Islet of Langerhans (tissue), 1 donor: ENCODE measurements at regions not wholly inside any gene's neighbourhood (a gene's known extent, or its start where the extent isn't known, plus 50 kb on each side); places are given as distances from the start of the nearest gene placed in this dataset.
"Not testable (repeated sequence)": the region's sequence is repeated elsewhere in the genome, so short reads cannot be mapped to it uniquely, and the experiment has no call there.

ENCODE experiments used
- FAIRE-seq: peaks from one replicate; lab custom pipeline; 2011; peaks lifted over from hg19 to GRCh38; lab: Jason Lieb, UNC

DNA sequence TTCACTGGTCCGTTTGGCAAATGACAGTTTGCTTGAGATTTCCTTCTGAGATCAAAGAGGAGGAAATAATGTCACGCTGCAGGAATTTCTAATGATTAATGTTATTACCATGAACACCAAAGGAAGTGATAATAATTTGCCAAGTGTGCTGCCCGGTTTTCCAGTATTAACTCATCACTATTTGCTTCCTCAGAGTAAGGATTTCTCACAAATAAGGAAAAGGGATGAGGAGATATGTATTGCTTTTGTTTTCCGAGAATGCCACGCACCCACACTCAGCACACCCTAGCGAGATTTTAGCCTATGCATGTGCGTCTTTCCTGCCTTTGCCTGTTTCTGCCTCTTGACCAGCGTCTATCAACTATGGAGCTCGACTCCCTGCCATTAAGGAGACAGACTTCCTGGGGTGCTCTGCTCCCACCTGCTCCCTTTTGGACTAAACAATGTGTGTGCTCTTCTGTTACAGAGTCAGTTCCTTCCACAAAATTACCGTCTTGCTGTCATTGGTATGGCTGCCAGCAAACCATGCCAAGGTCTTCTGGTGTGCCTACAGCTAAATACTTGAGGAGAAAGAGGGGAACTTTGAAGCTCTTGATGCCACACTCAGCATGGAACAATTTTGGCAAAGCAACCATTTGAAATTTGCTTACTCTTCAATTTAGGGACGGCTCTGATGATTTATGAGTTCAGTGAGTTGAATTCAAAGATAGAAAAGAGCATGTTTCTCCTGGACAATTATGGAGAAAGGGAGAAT is 393.1 kb upstream of the ZFP42 start:
- no peak for FAIRE-seq

DNA sequence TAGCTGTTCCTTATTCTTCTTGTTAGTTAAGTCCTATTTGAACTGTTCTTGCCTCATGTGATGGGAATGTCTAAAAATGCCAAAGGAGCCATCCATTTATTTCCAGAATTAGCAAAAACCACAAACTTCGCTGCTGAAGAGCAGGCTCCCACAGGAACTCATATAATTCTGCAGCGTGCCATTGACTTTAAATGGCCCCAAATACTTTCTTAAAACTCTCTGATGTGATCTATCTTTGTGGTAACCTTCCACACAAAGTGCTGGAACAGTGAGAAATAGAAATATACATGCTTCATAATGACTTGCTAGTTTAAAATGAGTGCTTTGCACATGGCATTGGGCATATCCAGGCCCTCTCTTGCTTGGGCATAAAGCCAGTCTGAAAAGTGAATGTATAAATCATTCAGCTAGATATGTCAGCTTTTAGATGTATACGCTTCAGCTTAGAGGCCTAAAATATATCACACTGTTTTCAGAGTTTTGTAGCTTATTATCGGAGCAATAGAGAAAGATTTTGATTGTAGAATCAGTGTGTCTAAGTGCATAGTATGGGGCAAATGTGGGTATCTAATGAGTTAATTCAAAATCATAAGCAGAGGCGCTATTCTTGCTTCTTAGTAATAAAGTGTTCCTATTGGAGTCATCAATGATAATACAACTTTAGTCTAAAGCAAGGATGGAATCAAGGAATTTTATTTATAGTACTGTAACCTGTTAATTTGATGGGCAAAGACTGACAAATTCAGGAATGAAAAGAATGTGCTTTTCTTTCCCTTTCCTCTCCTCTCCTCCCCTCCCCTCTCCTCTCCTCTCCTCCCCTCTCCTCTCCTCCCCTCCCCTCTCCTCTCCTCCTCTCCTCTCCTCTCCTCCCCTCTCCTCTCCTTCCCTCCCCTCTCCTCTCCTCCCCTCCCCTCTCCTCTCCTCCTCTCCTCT is 392.2 kb upstream of the ZFP42 start:
- no peak for FAIRE-seq

DNA sequence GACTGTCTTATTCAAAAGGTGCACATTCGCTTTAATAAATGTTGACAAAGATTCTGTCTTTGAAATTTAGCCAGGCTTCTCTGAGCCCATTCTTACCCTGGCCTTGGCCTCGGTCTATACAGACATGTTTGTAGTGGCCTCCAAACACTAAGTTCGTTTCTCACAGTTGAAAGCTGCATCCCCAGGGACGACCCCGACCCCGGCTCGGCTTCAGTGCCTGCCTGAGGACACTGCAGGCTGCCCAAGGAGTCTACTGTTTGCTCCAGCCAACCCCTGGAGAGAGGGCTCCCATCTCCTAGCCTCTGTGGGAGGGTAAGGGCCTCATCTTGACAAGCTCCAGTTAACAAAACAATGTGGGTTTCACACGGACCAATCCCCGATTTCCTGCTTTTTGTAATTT is 390.6 kb upstream of the ZFP42 start:
- FAIRE-seq = no peak

DNA sequence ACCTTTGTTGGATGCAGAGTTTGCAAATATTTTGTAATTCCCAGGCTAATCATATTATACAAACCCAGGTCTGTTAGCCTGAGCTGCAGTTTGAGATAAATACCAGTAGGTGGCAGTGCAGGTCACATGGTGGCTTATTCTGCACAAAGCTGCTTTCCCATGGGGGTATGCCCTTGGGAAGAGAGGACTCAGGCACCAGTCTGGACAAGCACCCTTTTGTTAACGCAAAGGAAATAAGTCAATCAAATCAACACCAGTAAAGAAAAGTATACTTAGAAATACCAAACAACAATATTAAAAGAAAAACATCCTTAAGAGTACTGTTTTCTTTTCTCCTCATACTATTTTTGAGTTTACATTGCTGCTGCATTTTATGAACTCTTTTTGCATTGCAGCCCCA is 389.0 kb upstream of the ZFP42 start:
- peak; percentile 79 for FAIRE-seq

DNA sequence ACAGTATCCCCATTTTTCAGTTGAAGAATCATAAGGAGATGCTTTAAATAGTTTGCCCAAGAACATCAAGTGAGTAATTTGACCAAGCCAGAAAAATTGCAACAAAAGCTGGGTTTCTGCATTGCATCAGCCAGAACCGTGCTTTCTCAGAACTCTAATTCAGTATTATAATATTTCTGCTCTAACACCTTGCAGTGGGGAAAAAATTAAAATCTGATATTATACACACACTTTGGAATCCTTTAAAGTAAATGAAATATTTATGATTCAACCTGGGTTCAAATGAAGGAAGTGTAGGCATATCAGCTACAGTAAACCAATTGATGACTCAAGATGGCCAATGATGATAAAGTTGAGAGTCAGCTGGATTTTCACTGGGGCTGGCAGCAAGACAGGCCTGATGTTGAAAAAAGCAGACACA is 387.6 kb upstream of the ZFP42 start:
- no peak for FAIRE-seq

DNA sequence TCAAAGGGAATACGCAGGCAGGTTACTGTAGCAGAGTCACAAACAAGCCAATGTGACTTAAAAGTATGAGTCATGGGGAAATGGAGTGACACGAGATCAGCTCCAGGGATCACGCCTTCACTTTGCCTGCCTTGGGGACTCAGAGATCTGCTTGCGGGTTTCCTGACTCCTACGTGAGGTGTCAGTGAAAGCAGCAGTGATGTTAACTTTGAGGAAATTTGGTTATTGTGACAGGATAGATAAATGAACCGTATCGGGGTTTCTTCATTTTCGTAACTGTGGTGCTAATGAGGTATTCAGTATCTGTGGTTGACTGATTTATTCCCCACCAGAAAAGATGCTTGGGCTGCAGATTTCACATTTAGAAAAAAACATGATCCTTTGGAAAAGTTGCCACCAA is 383.3 kb upstream of the ZFP42 start:
- FAIRE-seq = no peak

DNA sequence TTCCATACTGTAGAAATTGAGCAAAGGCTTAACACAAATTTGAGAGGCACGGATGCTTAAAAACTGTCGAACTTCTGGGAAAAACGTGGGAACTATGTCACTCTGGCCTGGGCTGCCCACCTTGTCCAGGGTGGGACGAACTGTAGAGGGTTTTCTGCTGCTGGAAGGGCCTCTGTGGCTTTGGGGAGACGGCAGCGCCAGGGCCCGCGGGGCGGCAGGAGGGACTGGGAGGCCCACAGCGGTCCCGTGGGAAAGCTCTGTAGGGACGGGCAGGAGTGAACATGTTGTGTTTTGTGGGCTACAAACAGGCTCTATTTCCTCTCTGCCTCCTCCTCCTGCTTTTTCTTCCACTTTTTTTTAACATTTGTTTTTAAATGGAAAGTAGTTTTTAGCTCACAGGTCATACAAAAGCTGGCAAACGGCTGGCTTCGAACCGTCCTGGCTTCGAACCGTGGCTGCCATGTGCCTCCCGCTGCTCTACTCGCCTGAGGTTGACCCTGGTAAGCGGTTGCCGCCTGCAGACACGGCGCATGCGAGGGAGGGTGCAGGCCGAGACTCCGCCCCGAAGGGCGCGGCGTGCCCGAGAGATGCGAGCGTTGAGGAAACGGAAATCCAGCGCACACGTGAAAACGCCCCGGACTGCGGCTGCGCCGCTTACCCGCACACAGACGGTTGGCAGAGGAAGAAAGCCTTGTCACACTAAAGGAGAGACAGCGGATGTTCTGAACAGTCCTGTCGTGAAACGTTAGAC is 382.3 kb upstream of the ZFP42 start:
- FAIRE-seq = no peak

DNA sequence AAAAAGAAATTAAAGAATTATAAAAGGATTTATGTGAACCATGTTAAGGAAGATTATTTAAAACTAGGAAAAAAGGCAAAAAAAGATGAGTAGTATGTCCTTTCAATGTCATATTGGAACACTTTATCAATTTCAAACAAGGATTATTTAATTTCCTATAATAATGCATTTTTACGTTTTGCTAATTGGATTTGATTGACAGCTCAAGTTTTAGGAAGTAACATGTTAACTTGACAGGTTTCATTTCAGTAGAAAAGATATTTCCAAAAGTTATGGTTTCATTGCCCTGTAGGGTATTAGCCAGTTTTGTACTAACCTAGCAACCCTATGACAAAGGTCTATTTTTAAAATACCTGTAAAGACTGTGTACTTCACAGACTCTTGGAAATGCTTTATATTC is 379.6 kb upstream of the ZFP42 start:
- no peak for FAIRE-seq

DNA sequence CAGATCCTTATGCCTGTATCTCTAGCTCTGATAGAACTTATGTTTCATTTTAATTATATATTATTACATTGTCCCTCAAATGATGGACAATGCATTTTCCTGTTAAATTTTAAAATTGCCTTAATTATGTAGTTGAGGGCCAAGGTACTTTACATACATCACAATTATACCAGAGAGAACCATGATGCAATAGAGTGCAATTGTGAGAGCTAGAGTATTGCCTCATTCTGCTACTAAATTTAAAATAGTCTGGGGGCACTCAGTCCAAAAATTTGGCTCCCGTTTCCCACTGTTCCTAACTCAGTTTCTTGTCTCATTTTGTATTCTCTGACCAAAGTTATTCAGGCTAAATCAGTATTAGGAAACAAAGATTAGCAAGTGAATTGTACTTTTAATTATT is 378.5 kb upstream of the ZFP42 start:
- FAIRE-seq = no peak

DNA sequence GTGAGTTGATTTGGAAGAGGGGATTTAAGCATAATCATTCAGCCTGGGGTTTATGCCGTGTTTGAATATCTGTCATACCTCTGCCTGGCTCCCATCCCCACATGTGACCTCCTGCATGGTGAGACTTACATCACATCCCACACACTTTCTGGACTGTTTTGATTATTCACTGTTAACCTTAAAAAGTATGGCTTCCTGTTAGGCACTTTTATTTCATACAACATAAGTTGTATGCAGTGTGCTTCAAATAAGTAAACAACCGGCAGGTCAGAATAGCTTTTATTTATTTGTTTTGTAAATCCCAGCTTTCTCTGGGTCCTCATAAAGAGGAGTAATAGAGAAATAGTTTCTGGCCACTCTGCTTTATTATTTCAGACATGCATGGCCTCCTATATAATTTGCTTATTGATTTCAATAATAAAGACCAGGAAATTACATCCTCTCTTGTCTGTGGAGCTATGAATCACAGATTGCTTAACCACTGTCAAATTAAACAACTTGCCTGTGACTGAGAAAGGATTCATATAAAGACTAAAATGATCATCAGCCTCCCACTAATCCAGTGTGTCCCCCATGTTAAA is 376.8 kb upstream of the ZFP42 start:
- no peak for FAIRE-seq

DNA sequence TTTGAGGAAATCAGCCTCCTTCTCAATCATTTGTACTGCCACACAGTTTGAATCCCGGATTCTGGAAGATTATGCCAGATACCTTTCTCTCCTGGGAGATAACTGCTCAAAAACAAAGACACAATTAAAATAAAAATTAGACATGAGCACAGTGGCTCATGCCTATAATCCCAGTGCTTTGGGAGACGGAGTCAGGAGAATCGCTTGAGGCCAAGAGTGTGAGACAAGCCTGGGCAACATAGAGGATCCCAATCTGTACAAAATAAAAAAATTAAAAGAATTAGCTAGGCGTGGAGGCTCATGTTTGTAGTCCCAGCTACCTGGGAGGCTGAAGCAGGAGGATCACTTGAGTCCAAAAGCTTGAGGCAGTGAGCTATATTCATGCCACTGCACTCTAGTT is 376.3 kb upstream of the ZFP42 start:
- FAIRE-seq = no peak

DNA sequence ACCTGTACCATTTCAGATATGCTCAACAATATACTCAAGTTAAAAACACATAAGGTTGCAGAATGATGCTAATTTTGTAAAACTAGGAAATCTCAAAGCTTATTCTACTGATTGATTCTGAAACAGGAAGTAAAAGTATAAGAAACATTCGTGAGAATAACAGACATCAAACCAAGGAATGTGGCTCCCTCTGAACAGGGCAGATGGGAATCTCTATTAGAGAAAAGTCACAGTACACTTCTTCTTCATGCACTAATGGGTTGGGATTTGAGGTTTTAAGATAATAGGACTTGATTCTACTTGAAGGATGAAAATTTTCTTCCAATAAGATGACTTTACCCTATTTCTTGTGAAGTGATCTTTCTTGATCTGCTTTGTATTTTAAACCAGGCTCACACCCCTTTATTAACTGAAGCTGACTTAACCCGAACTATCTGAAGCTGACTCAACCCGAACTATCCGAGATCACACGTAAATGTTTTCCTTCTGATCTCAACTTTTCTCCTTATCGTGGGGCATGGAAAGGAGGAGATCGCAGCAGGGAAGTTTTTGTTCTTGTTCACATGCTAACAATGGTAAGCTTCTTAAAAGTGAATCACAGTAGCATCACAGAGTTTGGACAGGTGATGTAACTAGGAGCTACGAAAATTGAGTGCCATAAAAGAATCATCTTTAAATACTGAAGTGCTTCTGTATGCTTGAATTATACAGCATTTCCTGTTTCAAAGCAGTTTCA is 363.1 kb upstream of the ZFP42 start:
- no peak for FAIRE-seq

DNA sequence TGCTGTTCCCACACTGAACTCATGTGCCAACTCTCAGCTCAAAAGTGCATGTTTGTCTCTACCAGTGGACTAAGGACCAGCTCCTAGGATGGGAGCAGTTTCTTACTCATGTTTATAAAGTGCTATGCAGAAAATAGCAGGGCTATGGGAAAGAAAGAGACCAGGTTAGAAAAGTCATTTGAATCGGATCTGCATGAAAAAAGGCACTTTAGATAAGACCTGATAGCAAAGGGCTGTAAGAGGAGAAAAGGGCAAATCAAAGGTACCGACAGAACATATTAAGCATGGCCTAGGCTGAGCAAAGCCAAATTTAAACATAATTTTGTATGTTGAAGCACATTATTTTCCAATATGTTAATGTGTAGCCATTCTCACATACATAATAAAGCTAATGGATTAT is 362.3 kb upstream of the ZFP42 start:
- no peak for FAIRE-seq

DNA sequence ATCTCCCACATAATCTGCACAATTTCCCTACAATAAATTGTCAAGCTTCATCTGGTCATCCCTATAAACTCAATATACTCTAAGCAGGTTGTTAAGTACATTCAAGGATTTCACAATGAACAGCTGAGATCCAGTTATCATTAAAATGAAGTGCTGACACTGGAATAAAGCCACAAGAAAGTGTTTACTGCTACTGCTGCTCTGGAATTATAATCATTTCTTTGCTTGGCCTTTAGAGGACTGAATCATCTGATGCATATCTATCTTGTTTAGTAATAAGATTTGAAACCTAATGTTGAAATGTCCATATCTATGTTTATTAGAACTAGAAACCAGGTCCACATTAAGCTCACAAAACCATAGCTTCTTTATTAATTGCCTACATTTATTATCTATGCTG is 338.6 kb upstream of the ZFP42 start:
- FAIRE-seq = no peak

DNA sequence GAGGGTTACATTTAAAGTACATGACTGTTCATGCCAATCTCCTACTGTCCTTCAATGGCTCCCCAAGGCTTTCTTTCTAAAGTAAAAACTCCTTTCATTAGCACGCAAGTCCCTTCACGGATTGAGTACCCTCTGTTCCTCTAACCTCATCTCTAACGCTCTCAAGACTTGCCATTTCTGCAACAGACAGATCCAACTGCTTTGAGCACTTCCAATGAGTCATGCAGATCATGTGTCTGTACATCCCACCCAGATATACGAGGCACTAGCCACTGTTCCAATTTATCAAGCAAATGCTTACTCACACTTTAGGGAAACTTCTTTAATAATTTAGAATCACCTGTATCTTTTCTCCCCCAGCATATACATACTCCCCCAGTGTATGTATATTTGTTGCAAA is 332.5 kb upstream of the ZFP42 start:
- FAIRE-seq = no peak

DNA sequence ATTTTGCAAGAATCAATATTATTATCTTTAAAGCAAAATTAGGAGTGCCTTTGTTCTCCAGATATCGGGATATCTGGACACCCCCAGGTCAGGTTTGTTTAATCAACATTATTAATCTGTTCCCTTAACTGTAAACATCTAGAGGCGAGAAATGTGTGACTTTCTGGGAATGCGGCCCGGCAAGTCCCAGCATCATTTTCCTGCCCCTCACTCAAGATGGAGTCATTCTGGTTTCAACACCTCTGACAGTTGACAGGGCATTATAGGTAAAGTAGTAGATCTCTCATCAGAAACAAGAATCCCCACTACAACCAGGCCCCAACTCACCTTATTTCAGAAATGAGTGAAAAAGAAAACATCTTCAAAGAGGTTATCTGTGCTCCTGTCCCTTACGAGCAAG is 331.6 kb upstream of the ZFP42 start:
- no peak for FAIRE-seq

DNA sequence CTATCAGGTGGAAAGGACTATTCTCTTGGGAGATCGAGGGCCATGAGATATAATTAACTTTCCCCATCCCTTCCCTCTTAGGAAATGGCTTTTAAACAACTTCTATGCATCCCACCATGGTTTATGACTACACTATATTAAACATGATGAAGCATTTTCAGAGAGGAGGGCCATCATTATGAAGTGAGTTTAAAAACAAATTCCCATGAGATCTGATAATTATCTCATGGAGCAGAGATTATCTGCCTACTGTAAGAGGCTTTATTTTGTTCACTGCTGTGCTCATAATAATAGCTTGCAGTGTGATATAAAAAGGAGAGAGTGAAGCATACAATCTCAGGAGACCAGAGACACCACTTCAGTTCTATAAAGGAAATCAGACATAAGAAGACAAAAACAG is 330.5 kb upstream of the ZFP42 start:
- FAIRE-seq = no peak

DNA sequence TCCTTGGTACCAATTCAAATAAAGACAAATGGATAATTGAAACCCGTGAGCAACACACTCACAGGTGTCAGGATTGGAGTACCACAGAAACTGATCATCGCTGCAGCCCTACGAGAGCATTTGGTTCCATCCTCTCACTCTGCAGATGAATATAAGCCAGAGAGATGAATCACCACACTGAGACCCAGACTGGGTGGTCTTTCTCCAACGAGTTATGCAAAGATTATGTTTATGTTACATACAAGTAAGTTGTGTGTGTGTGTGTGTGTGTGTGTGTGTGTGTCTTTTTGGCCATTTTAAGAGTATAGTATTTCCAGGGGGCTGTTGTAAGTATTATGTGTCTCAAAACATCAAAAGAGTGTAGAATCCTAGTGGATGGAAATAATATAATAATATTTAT is 329.5 kb upstream of the ZFP42 start:
- FAIRE-seq = no peak

DNA sequence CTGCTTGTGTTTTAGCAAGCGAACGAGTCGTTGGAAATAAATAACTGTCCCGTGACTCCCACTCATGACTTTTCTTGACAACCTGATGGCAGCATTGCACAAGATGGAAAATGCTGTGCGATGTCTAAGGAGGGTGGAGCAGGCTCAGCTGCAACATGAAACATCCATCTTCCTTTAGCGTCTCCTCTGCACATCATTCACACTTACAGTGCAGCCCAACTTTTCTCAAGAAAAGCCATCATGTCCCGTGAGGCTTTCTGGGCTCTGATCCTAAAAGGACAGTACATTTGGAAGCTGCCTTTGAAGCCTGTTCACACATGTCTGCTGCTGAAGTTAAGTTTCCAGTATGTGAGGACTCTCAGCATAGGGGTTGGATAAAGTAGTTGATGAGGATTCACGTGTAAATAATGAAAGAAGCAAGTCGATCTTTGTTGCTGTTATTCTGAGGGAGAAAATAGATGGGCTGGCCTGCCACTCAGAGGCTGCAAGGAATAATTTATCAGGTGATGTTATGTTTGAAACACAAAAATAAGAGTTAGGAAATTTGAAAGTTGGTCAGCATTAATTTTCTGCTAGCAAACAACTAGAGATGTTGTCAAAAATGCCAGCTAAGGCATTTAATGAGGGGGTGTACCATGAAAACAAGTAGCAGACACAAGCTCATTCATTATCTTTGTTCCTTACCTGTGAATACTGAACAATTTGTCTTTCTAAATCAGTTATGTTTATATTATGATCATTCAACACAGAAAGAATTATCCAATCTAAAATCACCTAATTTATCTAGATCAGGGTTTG is 328.7 kb upstream of the ZFP42 start:
- no peak for FAIRE-seq

DNA sequence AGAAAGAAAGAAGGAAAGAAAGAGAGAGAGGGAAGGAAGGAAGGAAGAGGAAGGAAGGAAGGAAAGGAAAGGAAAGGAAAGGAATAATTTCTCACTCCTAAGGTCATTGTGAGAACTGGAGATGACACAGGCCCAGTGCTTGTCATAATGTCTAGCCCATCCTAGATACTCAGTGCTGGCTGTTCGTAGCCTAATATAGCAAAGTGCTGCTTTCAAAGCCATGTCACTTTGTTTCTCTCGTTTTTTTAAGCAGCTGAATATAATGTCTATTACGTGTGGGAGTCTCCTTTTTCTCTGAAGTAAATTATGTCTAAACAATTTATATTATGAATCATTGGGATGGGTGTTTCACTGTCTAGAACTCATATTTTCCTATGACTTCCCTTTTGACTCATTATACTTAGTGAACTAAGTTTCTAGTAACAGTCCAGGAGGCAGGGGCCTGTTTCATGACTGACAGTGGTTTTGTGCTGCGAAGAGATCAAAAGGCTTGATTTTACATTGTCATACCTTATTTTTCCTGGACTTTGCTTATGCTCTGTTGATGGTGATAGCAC is 327.0 kb upstream of the ZFP42 start:
- FAIRE-seq = no peak

DNA sequence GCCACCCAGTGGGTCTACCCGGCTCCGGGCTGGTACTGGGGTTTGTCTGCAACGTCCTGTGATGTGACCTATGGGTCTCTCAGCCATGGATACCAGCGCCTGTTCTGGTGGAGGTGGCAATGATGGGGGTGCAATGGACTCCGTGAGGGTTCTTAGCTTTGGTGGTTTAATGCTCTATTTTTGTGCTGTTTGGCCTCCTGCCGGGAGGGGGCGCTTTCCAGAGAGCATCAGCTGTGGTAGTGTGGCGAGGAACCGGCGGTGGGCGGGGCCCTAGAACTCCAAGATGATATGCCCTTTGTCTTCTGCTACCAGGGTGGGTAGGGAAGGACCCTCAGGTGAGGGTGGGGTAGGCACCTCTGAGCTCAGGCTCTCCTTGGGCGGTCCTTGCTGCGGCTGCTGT is 324.1 kb upstream of the ZFP42 start:
- not testable (repeated sequence) for FAIRE-seq
